Prostate gland (tissue), 2 donors: ENCODE measurements at regions not wholly inside any gene's neighbourhood (a gene's known extent, or its start where the extent isn't known, plus 50 kb on each side); places are given as distances from the start of the nearest gene placed in this dataset.

Source experiments
- CTCF ChIP-seq, 4 experiments: fragments of 200-600 bp in 2 of 4; fragments of 450-650 bp in 2 of 4; sonication (generic) in 2 of 4; IDR thresholded peaks; 1 replicate in 3 of 4; 2 replicates in 1 of 4; pipeline ENCODE4 v1.5.1; 2016 to 2019; ENCODE audit warnings: antibody characterized with exemption in 4 of 4, mild to moderate bottlenecking in 2 of 4, moderate library complexity in 2 of 4
- POLR2AphosphoS5 ChIP-seq: sonication (generic); formaldehyde crosslinking; IDR thresholded peaks from one replicate; pipeline ENCODE4 v1.6.1; 2017; ENCODE audit warnings: antibody characterized with exemption

GRCh38 chr9:10863476-10863875, 250.7 kb upstream of the PTPRD start:
- TF ChIP-seq POLR2AphosphoS5 (no peak), CTCF (IDR thresholded peaks at IDR 0.05) (no peak)
